Colonic mucosa (tissue), 4 donors: ENCODE measurements at regions not wholly inside any gene's neighbourhood (a gene's known extent, or its start where the extent isn't known, plus 50 kb on each side); places are given as distances from the start of the nearest gene placed in this dataset.

ENCODE experiments used
- DNase-seq: peaks from one replicate; pipeline ENCODE4 v3.0.0-alpha.2; 2020
- H3K27ac ChIP-seq: fragments of 200-600 bp; one replicate; pipeline ENCODE4 v1.8.0; 2021
- H3K27me3 ChIP-seq: fragments of 200-600 bp; one replicate; pipeline ENCODE4 v1.8.0; 2021
- H3K36me3 ChIP-seq: fragments of 200-600 bp; one replicate; pipeline ENCODE4 v1.8.0; 2021
- H3K4me1 ChIP-seq: fragments of 200-600 bp; one replicate; pipeline ENCODE4 v1.8.0; 2021; ENCODE audit warnings: mild to moderate bottlenecking
- H3K4me3 ChIP-seq: fragments of 200-600 bp; one replicate; pipeline ENCODE4 v1.8.0; 2021
- H3K9ac ChIP-seq, 2 donors: one replicate each; pipeline ENCODE4 v1.7.0; 2013; ENCODE audit warnings: control low read depth in 2 of 2, low read depth in 2 of 2, low read length in 2 of 2
- H3K9me3 ChIP-seq: fragments of 200-600 bp; one replicate; pipeline ENCODE4 v1.8.0; 2021
- intact Hi-C: fragments of 100-400 bp; cut with DNase I; formaldehyde crosslinking; loops from one replicate; pipeline ENCODE4 v1.14.1; 2022
- TF ChIP-seq, protein P1 (sequence below): fragments of 200-600 bp; IDR thresholded peaks from one replicate; pipeline ENCODE4 v1.8.0; 2022; ENCODE audit warnings: antibody characterized with exemption, mild to moderate bottlenecking
- donor health status: healthy.
- donor health status: DM: no; HTN: no; CAD: no.
- donor health status: DM: no; HTN: no; CAD: no.

DNA sequence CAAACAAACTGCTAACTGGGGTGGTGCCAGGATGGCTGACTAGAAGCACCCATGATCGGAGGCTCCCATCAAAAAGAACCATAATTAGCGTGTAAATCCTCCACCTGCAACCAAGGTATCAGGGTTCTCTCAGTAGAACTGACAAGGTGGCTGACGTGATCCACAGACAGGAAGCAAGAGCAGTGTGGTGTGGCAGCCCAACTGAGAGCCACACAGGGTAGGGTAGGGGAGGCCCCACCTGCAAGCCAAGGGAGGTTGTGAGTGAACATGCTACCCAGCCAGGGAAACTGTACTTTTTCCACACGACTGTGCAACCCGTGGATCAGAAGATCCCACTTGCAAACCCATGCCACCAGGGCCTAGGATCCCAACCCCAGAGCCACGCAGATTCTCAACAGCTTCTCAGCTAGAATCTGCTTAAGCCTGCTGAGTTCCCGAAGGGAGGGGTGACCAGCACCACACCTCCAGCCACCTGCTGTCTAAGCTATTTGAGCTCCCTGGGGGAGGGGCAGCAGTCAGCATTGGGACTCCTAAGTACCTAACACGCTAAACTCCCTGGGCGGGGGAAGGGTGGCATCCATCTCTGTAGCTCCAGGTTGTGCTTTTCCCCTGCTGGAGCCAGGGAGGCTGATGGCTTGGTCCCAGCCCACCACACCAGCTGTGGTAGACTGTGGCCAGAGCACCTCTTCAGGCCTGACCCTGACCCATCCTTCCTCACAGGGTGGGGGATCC is 425.1 kb downstream of the GPM6A start:
- DNase-seq: no peak
- Histone ChIP-seq H3K36me3 (no peaks in the 10 kb centered on the region), H3K9me3 (no peaks in the 10 kb centered on the region), H3K27me3 (no peaks in the 10 kb centered on the region), H3K27ac (no peak overlapping the region), H3K9ac (no peak overlapping the region), H3K4me3 (no peak overlapping the region), H3K4me1 (no peaks in the 10 kb centered on the region)
- intact Hi-C loops: no loop called here
- TF ChIP-seq, protein P1, sequence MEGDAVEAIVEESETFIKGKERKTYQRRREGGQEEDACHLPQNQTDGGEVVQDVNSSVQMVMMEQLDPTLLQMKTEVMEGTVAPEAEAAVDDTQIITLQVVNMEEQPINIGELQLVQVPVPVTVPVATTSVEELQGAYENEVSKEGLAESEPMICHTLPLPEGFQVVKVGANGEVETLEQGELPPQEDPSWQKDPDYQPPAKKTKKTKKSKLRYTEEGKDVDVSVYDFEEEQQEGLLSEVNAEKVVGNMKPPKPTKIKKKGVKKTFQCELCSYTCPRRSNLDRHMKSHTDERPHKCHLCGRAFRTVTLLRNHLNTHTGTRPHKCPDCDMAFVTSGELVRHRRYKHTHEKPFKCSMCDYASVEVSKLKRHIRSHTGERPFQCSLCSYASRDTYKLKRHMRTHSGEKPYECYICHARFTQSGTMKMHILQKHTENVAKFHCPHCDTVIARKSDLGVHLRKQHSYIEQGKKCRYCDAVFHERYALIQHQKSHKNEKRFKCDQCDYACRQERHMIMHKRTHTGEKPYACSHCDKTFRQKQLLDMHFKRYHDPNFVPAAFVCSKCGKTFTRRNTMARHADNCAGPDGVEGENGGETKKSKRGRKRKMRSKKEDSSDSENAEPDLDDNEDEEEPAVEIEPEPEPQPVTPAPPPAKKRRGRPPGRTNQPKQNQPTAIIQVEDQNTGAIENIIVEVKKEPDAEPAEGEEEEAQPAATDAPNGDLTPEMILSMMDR: no peak

DNA sequence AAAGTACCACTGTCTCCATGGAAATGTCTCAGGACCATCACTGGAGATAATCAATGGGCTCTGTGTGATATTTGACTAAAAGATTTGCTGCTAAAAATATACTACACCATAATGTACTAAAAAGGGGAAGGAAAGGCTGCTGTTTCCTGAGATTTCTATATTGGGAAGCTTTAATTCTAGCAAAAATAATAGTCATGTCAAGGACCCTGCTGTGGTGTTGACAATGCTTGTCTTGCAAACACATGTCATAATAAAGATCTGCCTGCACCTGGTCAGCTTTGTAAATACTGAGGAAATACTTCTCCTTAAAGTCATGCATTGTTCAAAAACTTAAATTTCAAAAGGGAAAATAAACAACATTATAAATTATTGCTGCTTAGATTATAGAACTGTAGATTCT is 417.9 kb downstream of the GPM6A start:
- no peak for DNase-seq
- TF ChIP-seq, protein P1: no peak
- Histone ChIP-seq H3K27ac (no peak overlapping the region), H3K4me3 (no peak overlapping the region), H3K9me3 (no peaks in the 10 kb centered on the region), H3K36me3 (no peaks in the 10 kb centered on the region), H3K9ac (no peak overlapping the region), H3K27me3 (no peaks in the 10 kb centered on the region), H3K4me1 (no peaks in the 10 kb centered on the region)
- intact Hi-C loops: no loop called here

GRCh38 chr4:175405961-175406360 is 406.1 kb downstream of the GPM6A start:
- no peaks in the 10 kb centered on the region for H3K4me1 ChIP-seq
- no peaks in the 10 kb centered on the region for H3K27me3 ChIP-seq
- no peak for DNase-seq
- H3K4me3 ChIP-seq: no peak overlapping the region
- H3K9me3 ChIP-seq: peaks cover 4% of the 10 kb centered on the region
- no peak overlapping the region for H3K9ac ChIP-seq
- TF ChIP-seq, protein P1: no peak
- intact Hi-C loops: no loop called here
- H3K27ac ChIP-seq: no peak overlapping the region
- no peaks in the 10 kb centered on the region for H3K36me3 ChIP-seq

DNA sequence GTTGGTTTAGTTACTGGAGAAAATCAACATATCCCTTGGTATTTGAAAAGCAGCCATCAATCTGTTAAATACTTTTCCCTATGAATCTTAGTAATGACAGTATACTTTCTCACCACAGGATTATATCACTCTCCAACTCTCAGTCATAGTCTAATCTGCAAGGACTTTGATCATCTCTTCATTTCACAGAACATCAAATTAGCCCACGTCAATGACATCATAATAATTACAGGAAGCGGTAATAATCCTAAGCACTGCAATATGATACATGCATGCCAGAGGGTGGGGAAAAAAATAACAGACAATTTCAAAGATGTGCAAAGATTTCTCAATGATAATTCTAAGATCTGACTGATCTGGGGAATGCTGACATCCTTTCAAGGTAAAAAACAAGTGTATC is 404.1 kb downstream of the GPM6A start:
- Histone ChIP-seq H3K36me3 (no peaks in the 10 kb centered on the region), H3K4me1 (no peaks in the 10 kb centered on the region), H3K9ac (no peak overlapping the region), H3K4me3 (no peak overlapping the region), H3K27ac (no peak overlapping the region), H3K27me3 (no peaks in the 10 kb centered on the region), H3K9me3 (peaks cover 4% of the 10 kb centered on the region)
- TF ChIP-seq, protein P1: no peak
- intact Hi-C loops: no loop called here
- no peak for DNase-seq

GRCh38 chr4:175411251-175411650 is 400.8 kb downstream of the GPM6A start:
- Histone ChIP-seq H3K9ac (no peak overlapping the region), H3K36me3 (no peaks in the 10 kb centered on the region), H3K27ac (no peak overlapping the region), H3K27me3 (no peaks in the 10 kb centered on the region), H3K4me1 (no peaks in the 10 kb centered on the region), H3K9me3 (peaks cover 4% of the 10 kb centered on the region), H3K4me3 (no peak overlapping the region)
- no peak for DNase-seq
- TF ChIP-seq, protein P1: no peak
- intact Hi-C loops: no loop called here
